Hepatocyte (in vitro differentiated cells): ENCODE measurements at regions not wholly inside any gene's neighbourhood (a gene's known extent, or its start where the extent isn't known, plus 50 kb on each side); places are given as distances from the start of the nearest gene placed in this dataset.

ENCODE experiments used
- EZH2 ChIP-seq: fragments of 200-600 bp; sonication (generic); IDR thresholded peaks from 2 replicates; pipeline ENCODE4 v1.6.1; 2016; ENCODE audit warnings: antibody characterized with exemption, mild to moderate bottlenecking, borderline replicate concordance
- EZH2phosphoT487 ChIP-seq: fragments of 200-600 bp; sonication (generic); IDR thresholded peaks from one replicate; pipeline ENCODE4 v1.6.1; 2018; ENCODE audit warnings: antibody characterized with exemption, mild to moderate bottlenecking, low read depth, moderate library complexity; ENCODE audit not compliant: unreplicated experiment, severe bottlenecking
- TF ChIP-seq, protein P1 (sequence below): fragments of 200-600 bp; sonication (generic); IDR thresholded peaks from 2 replicates; pipeline ENCODE4 v1.5.1; 2016; ENCODE audit warnings: antibody characterized with exemption, mild to moderate bottlenecking; ENCODE audit not compliant: poor library complexity

DNA sequence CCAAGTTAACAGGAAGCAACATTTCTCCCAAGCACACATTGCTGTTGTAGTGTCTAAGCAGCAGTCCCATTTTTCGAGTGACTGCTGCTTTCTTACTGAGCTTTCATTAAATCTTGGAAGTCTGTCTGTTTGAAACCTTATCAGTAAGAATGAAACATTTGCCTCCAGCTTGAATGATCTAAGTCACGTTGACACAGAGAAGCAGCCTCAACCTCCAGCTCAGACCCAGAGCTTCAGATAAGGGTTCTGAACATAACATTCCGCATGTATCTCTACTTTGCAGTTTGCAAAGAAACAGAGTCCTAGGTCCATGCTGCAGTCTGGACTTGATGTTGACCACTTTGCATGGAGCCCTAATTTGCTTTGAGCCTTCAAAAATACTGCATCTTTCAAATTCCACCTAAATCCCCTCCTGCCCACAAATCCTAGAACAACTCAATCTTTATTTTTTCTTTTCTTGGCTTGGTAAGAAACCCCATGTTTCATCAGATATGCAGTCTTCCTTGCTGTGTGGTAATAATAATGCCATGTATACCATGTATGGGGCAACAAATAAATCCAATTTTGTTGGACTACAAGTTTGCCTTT is 698.7 kb upstream of the IGFBP3 start:
- TF ChIP-seq, protein P1, sequence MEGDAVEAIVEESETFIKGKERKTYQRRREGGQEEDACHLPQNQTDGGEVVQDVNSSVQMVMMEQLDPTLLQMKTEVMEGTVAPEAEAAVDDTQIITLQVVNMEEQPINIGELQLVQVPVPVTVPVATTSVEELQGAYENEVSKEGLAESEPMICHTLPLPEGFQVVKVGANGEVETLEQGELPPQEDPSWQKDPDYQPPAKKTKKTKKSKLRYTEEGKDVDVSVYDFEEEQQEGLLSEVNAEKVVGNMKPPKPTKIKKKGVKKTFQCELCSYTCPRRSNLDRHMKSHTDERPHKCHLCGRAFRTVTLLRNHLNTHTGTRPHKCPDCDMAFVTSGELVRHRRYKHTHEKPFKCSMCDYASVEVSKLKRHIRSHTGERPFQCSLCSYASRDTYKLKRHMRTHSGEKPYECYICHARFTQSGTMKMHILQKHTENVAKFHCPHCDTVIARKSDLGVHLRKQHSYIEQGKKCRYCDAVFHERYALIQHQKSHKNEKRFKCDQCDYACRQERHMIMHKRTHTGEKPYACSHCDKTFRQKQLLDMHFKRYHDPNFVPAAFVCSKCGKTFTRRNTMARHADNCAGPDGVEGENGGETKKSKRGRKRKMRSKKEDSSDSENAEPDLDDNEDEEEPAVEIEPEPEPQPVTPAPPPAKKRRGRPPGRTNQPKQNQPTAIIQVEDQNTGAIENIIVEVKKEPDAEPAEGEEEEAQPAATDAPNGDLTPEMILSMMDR: no peak
- TF ChIP-seq EZH2 (no peak), EZH2phosphoT487 (no peak)
